SK-N-SH (cell line): ENCODE measurements at regions not wholly inside any gene's neighbourhood (a gene's known extent, or its start where the extent isn't known, plus 50 kb on each side); places are given as distances from the start of the nearest gene placed in this dataset.

ENCODE experiments used
- CTCF ChIA-PET: fragments of 300-600, 350-600 bp; formaldehyde crosslinking; extraction: SDS; loops from one replicate; lab custom pipeline; 2021; lab: Yijun Ruan, JAX
- POLR2A ChIA-PET: fragments of 350-600 bp; sonication (Branson Sonifier 250); formaldehyde crosslinking; extraction: SDS; loops from one replicate; lab custom pipeline; 2020; ENCODE audit warnings: antibody characterized with exemption, inconsistent platforms; lab: Yijun Ruan, JAX
- DNase-seq: peaks from one replicate; pipeline ENCODE4 v3.0.0; 2012
- H2AFZ ChIP-seq: fragments of 200-600 bp; sonication (generic); 2 replicates; pipeline ENCODE4 v1.8.1; 2016; ENCODE audit warnings: antibody characterized with exemption, mild to moderate bottlenecking, low read depth
- H3F3A ChIP-seq: fragments of 200-600 bp; sonication (generic); replicated peaks from 2 replicates; pipeline ENCODE3; 2016; ENCODE audit warnings: antibody characterized with exemption, mild to moderate bottlenecking; ENCODE audit not compliant: insufficient read depth
- H3K27ac ChIP-seq, 2 experiments: fragments of 200-500 bp in 1 of 2; fragments of 200-600 bp in 1 of 2; sonication (Bioruptor generic) in 1 of 2; sonication (generic), shearing (Covaris generic) in 1 of 2; 2 replicates each; pipeline versions ENCODE4 v1.5.1 to v1.6.1; 2014 to 2016; ENCODE audit warnings: low read depth in 2 of 2, inconsistent platforms in 1 of 2, low read length in 1 of 2, mild to moderate bottlenecking in 1 of 2, mixed read lengths in 1 of 2
- H3K27me3 ChIP-seq: fragments of 200-600 bp; sonication (generic), shearing (Covaris generic); 2 replicates; pipeline ENCODE4 v1.6.1; 2016; ENCODE audit warnings: mixed run types; ENCODE audit not compliant: insufficient read depth
- H3K36me3 ChIP-seq, 2 experiments: fragments of 200-500 bp in 1 of 2; fragments of 200-600 bp in 1 of 2; sonication (Bioruptor generic) in 1 of 2; sonication (generic) in 1 of 2; replicated peaks in 1 of 2; 2 replicates each; pipeline versions ENCODE3 to v1.5.1; 2014 to 2016; ENCODE audit warnings: low read length in 1 of 2, mild to moderate bottlenecking in 1 of 2; ENCODE audit not compliant: insufficient read depth in 2 of 2, control insufficient read depth in 1 of 2
- H3K4me1 ChIP-seq, 2 experiments: fragments of 200-500 bp in 1 of 2; fragments of 200-600 bp in 1 of 2; sonication (Bioruptor generic) in 1 of 2; sonication (generic), shearing (Covaris generic) in 1 of 2; 2 replicates each; pipeline versions ENCODE4 v1.5.1 to v1.6.1; 2014 to 2016; ENCODE audit warnings: low read depth in 1 of 2, low read length in 1 of 2, mixed run types in 1 of 2; ENCODE audit not compliant: insufficient read depth in 2 of 2, control insufficient read depth in 1 of 2
- H3K4me2 ChIP-seq: fragments of 200-600 bp; sonication (generic), shearing (Covaris generic); 2 replicates; pipeline ENCODE4 v1.6.1; 2017; ENCODE audit warnings: mixed run types
- H3K4me3 ChIP-seq, 2 experiments: fragments of 200-500 bp in 1 of 2; fragments of 200-600 bp in 1 of 2; sonication (Bioruptor generic) in 1 of 2; sonication (generic), shearing (Covaris generic) in 1 of 2; 2 replicates each; pipeline versions ENCODE4 v1.5.1 to v1.8.1; 2014 to 2016; ENCODE audit warnings: low read depth in 2 of 2, inconsistent platforms in 1 of 2, low read length in 1 of 2, mild to moderate bottlenecking in 1 of 2, mixed read lengths in 1 of 2, moderate library complexity in 1 of 2
- H3K79me2 ChIP-seq: fragments of 200-600 bp; sonication (generic); 2 replicates; pipeline ENCODE4 v1.8.1; 2017; ENCODE audit warnings: mild to moderate bottlenecking; ENCODE audit not compliant: insufficient read depth
- H3K9ac ChIP-seq: fragments of 200-600 bp; sonication (generic); 2 replicates; pipeline ENCODE4 v1.6.1; 2017; ENCODE audit warnings: mixed run types
- H3K9me2 ChIP-seq: fragments of 200-600 bp; sonication (generic); 2 replicates; pipeline ENCODE4 v1.6.1; 2017; ENCODE audit warnings: mixed run types
- H3K9me3 ChIP-seq: fragments of 200-600 bp; sonication (generic); 2 replicates; pipeline ENCODE4 v1.6.1; 2017; ENCODE audit warnings: mixed run types, mild to moderate bottlenecking, moderate library complexity
- H4K20me1 ChIP-seq: fragments of 200-600 bp; sonication (generic); 2 replicates; pipeline ENCODE4 v1.6.1; 2017; ENCODE audit warnings: mild to moderate bottlenecking, mixed run types; ENCODE audit not compliant: insufficient read depth
- EZH2phosphoT487 ChIP-seq: fragments of 200-600 bp; sonication (generic); IDR thresholded peaks from 2 replicates; pipeline ENCODE4 v1.6.1; 2017; ENCODE audit warnings: low read depth, mixed run types, mild to moderate bottlenecking, antibody characterized with exemption, moderate library complexity, borderline replicate concordance
- IRF3 ChIP-seq: fragments of 150-350 bp; IDR thresholded peaks from 2 replicates; pipeline ENCODE4 v1.6.1; 2016; ENCODE audit warnings: mild to moderate bottlenecking, low read depth, low read length
- NFIC ChIP-seq: IDR thresholded peaks from 2 replicates; pipeline ENCODE4 v1.4.0; 2012; ENCODE audit warnings: borderline replicate concordance
- POLR2AphosphoS5 ChIP-seq: IDR thresholded peaks from 2 replicates; pipeline ENCODE4 v1.6.1; 2012; ENCODE audit warnings: low read depth, low read length
- RXRA ChIP-seq: IDR thresholded peaks from 2 replicates; pipeline ENCODE4 v1.4.0; 2012; ENCODE audit warnings: low read depth, mild to moderate bottlenecking, borderline replicate concordance
- TEAD4 ChIP-seq: IDR thresholded peaks from 2 replicates; pipeline ENCODE4 v1.4.0; 2012; ENCODE audit warnings: mild to moderate bottlenecking, borderline replicate concordance; ENCODE audit not compliant: insufficient read depth
- WGBS: methylation state at CpG from one replicate; pipeline ENCODE4 v1.1.6; 2017; ENCODE audit warnings: low lambda C conversion rate; 5-methylcytosine and 5-hydroxymethylcytosine counted together
- TF ChIP-seq, protein P1 (sequence below): fragments of 200-600 bp; sonication (generic); IDR thresholded peaks from 2 replicates; pipeline ENCODE4 v1.6.1; 2017; ENCODE audit warnings: antibody characterized with exemption, mild to moderate bottlenecking, moderate library complexity
- TF ChIP-seq, protein P2 (sequence below): IDR thresholded peaks from 2 replicates; pipeline ENCODE4 v1.4.0; 2012; ENCODE audit warnings: low read depth, borderline replicate concordance
- TF ChIP-seq, protein P3 (sequence below): IDR thresholded peaks from 2 replicates; pipeline ENCODE4 v1.4.0; 2012; ENCODE audit warnings: low read depth, borderline replicate concordance
- TF ChIP-seq, protein P4 (sequence below): IDR thresholded peaks from 2 replicates; pipeline ENCODE4 v1.6.1; 2012; ENCODE audit warnings: mild to moderate bottlenecking, low read depth, low read length, moderate library complexity

DNA sequence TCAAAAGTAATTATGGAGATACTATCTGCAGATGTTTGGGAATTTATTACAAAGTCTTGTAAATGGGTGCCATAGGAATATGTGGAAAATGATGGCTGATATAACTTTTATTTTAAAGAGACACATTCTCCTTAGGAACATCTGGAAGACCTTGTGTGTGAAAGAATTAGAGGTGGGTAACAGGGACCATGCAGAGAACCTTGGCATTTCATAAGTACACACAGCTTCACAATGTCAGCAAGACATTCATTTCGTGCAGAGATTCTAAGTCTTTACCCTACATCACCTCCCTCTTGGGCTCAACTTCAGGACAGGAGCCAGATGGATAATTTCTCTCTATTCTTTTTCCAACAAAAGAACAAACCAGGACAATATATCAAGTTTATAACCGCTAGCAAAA lies 458.1 kb upstream of the INTU start:
- Histone ChIP-seq H3K79me2 (no peaks in the 10 kb centered on the region), H2AFZ (no peak overlapping the region), H3K4me3 (no peak overlapping the region), H3K36me3 (no peaks in the 10 kb centered on the region), H3K9ac (no peak overlapping the region), H3K9me3 (no peaks in the 10 kb centered on the region), H3K27ac (no peak overlapping the region), H4K20me1 (no peaks in the 10 kb centered on the region), H3K4me2 (no peak overlapping the region), H3K27me3 (no peaks in the 10 kb centered on the region), H3K9me2 (no peaks in the 10 kb centered on the region), H3F3A (no peaks in the 10 kb centered on the region), H3K4me1 (no peaks in the 10 kb centered on the region)
- TF ChIP-seq, protein P1, sequence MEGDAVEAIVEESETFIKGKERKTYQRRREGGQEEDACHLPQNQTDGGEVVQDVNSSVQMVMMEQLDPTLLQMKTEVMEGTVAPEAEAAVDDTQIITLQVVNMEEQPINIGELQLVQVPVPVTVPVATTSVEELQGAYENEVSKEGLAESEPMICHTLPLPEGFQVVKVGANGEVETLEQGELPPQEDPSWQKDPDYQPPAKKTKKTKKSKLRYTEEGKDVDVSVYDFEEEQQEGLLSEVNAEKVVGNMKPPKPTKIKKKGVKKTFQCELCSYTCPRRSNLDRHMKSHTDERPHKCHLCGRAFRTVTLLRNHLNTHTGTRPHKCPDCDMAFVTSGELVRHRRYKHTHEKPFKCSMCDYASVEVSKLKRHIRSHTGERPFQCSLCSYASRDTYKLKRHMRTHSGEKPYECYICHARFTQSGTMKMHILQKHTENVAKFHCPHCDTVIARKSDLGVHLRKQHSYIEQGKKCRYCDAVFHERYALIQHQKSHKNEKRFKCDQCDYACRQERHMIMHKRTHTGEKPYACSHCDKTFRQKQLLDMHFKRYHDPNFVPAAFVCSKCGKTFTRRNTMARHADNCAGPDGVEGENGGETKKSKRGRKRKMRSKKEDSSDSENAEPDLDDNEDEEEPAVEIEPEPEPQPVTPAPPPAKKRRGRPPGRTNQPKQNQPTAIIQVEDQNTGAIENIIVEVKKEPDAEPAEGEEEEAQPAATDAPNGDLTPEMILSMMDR, result no peak
- TF ChIP-seq POLR2AphosphoS5, result no peak
- no peak for TF ChIP-seq EZH2phosphoT487
- TF ChIP-seq RXRA, result no peak
- TF ChIP-seq TEAD4, result no peak
- no peak for TF ChIP-seq IRF3
- no peak for TF ChIP-seq NFIC
- TF ChIP-seq, protein P2, sequence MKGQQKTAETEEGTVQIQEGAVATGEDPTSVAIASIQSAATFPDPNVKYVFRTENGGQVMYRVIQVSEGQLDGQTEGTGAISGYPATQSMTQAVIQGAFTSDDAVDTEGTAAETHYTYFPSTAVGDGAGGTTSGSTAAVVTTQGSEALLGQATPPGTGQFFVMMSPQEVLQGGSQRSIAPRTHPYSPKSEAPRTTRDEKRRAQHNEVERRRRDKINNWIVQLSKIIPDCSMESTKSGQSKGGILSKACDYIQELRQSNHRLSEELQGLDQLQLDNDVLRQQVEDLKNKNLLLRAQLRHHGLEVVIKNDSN, result no peak
- TF ChIP-seq, protein P3, sequence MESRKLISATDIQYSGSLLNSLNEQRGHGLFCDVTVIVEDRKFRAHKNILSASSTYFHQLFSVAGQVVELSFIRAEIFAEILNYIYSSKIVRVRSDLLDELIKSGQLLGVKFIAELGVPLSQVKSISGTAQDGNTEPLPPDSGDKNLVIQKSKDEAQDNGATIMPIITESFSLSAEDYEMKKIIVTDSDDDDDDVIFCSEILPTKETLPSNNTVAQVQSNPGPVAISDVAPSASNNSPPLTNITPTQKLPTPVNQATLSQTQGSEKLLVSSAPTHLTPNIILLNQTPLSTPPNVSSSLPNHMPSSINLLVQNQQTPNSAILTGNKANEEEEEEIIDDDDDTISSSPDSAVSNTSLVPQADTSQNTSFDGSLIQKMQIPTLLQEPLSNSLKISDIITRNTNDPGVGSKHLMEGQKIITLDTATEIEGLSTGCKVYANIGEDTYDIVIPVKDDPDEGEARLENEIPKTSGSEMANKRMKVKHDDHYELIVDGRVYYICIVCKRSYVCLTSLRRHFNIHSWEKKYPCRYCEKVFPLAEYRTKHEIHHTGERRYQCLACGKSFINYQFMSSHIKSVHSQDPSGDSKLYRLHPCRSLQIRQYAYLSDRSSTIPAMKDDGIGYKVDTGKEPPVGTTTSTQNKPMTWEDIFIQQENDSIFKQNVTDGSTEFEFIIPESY, result no peak
- TF ChIP-seq, protein P4, sequence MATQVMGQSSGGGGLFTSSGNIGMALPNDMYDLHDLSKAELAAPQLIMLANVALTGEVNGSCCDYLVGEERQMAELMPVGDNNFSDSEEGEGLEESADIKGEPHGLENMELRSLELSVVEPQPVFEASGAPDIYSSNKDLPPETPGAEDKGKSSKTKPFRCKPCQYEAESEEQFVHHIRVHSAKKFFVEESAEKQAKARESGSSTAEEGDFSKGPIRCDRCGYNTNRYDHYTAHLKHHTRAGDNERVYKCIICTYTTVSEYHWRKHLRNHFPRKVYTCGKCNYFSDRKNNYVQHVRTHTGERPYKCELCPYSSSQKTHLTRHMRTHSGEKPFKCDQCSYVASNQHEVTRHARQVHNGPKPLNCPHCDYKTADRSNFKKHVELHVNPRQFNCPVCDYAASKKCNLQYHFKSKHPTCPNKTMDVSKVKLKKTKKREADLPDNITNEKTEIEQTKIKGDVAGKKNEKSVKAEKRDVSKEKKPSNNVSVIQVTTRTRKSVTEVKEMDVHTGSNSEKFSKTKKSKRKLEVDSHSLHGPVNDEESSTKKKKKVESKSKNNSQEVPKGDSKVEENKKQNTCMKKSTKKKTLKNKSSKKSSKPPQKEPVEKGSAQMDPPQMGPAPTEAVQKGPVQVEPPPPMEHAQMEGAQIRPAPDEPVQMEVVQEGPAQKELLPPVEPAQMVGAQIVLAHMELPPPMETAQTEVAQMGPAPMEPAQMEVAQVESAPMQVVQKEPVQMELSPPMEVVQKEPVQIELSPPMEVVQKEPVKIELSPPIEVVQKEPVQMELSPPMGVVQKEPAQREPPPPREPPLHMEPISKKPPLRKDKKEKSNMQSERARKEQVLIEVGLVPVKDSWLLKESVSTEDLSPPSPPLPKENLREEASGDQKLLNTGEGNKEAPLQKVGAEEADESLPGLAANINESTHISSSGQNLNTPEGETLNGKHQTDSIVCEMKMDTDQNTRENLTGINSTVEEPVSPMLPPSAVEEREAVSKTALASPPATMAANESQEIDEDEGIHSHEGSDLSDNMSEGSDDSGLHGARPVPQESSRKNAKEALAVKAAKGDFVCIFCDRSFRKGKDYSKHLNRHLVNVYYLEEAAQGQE, result no peak
- ChIA-PET CTCF (no interaction called here), POLR2A (no interaction called here)
- WGBS, result 29% methylated on average over 2 of the region's 2 CpGs
- no peak for DNase-seq
